H1 (cell line): ENCODE measurements at regions not wholly inside any gene's neighbourhood (a gene's known extent, or its start where the extent isn't known, plus 50 kb on each side); places are given as distances from the start of the nearest gene placed in this dataset.

ENCODE experiments used
- CBX5 ChIP-seq: fragments of 300-800, 300-1000 bp; sonication (generic); IDR thresholded peaks from 2 replicates; pipeline ENCODE4 v1.7.1; 2016; ENCODE audit warnings: antibody characterized with exemption, low read length, low read depth
- CHD7 ChIP-seq: fragments of 300-600 bp; sonication (generic); IDR thresholded peaks from 2 replicates; pipeline ENCODE4 v1.7.1; 2012; ENCODE audit warnings: low read length, moderate library complexity, mild to moderate bottlenecking, inconsistent platforms; ENCODE audit not compliant: insufficient replicate concordance
- JUND ChIP-seq: IDR thresholded peaks from 2 replicates; pipeline ENCODE4 v1.6.1; 2011; ENCODE audit warnings: mild to moderate bottlenecking, improper control_type of control experiment, low read length
- PHF8 ChIP-seq: fragments of 200-600 bp; sonication (generic); conservative IDR thresholded peaks from 2 replicates; pipeline ENCODE4 v1.7.1; 2012; ENCODE audit warnings: low read depth, mild to moderate bottlenecking, inconsistent platforms, low read length, moderate library complexity

- no peak for TF ChIP-seq CHD7
- TF ChIP-seq JUND: no peak
- TF ChIP-seq CBX5: no peak
- no peak for TF ChIP-seq PHF8
Measured at GRCh38 chr10:65183236-65183635, 1662.0 kb downstream of the REEP3 start (continued).
